Colonic mucosa (tissue), 4 donors: ENCODE measurements at regions not wholly inside any gene's neighbourhood (a gene's known extent, or its start where the extent isn't known, plus 50 kb on each side); places are given as distances from the start of the nearest gene placed in this dataset.

Experiments
- DNase-seq: peaks from one replicate; pipeline ENCODE4 v3.0.0-alpha.2; 2020
- H3K27ac ChIP-seq: fragments of 200-600 bp; one replicate; pipeline ENCODE4 v1.8.0; 2021
- H3K27me3 ChIP-seq: fragments of 200-600 bp; one replicate; pipeline ENCODE4 v1.8.0; 2021
- H3K36me3 ChIP-seq: fragments of 200-600 bp; one replicate; pipeline ENCODE4 v1.8.0; 2021
- H3K4me1 ChIP-seq: fragments of 200-600 bp; one replicate; pipeline ENCODE4 v1.8.0; 2021; ENCODE audit warnings: mild to moderate bottlenecking
- H3K4me3 ChIP-seq: fragments of 200-600 bp; one replicate; pipeline ENCODE4 v1.8.0; 2021
- H3K9ac ChIP-seq, 2 donors: one replicate each; pipeline ENCODE4 v1.7.0; 2013; ENCODE audit warnings: control low read depth in 2 of 2, low read depth in 2 of 2, low read length in 2 of 2
- H3K9me3 ChIP-seq: fragments of 200-600 bp; one replicate; pipeline ENCODE4 v1.8.0; 2021
- intact Hi-C: fragments of 100-400 bp; cut with DNase I; formaldehyde crosslinking; loops from one replicate; pipeline ENCODE4 v1.14.1; 2022
- TF ChIP-seq, protein P1 (sequence below): fragments of 200-600 bp; IDR thresholded peaks from one replicate; pipeline ENCODE4 v1.8.0; 2022; ENCODE audit warnings: antibody characterized with exemption, mild to moderate bottlenecking
- donor health status: healthy.
- donor health status: DM: no; HTN: no; CAD: no.
- donor health status: DM: no; HTN: no; CAD: no.

DNA sequence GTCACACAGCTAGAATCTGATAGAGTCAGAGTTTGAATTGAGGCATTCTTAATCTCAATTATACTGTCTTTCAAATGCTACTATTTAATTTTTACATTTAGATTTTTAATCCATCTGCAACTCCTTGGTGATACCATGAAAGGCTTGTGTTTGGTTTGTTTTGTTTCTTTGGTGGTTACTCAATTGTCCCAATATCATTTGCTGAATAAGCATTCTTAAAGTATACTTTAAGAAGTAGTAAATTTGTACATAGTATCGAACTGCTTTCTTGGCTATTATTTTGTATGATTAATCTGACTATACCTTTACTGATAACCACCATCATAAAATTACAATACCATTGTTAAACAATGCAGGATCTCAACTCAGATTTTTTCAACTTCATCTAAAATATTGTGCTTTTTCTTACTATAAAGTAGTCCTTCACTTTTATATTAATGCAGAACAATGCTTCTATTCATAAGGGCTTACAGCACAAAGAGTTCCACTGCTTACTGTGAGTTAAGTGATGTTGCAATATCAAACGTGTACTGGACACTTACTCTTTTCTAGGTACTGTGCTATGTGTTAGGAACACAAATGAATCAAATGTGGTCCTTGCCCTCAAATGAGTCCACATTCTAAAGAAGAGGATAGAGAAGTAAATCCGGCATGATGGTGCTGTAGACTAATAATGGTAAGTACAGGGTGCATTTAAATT is 111.2 kb upstream of the GRIA3 start:
- no peaks in the 10 kb centered on the region for H3K9me3 ChIP-seq
- TF ChIP-seq, protein P1, sequence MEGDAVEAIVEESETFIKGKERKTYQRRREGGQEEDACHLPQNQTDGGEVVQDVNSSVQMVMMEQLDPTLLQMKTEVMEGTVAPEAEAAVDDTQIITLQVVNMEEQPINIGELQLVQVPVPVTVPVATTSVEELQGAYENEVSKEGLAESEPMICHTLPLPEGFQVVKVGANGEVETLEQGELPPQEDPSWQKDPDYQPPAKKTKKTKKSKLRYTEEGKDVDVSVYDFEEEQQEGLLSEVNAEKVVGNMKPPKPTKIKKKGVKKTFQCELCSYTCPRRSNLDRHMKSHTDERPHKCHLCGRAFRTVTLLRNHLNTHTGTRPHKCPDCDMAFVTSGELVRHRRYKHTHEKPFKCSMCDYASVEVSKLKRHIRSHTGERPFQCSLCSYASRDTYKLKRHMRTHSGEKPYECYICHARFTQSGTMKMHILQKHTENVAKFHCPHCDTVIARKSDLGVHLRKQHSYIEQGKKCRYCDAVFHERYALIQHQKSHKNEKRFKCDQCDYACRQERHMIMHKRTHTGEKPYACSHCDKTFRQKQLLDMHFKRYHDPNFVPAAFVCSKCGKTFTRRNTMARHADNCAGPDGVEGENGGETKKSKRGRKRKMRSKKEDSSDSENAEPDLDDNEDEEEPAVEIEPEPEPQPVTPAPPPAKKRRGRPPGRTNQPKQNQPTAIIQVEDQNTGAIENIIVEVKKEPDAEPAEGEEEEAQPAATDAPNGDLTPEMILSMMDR: no peak
- H3K36me3 ChIP-seq: no peaks in the 10 kb centered on the region
- H3K27ac ChIP-seq: no peak overlapping the region
- no peak for DNase-seq
- intact Hi-C loops: no loop called here
- H3K4me1 ChIP-seq: no peaks in the 10 kb centered on the region
- H3K4me3 ChIP-seq: no peak overlapping the region
- no peak overlapping the region for H3K9ac ChIP-seq
- no peaks in the 10 kb centered on the region for H3K27me3 ChIP-seq

- intact Hi-C loops: no loop called here
- H3K27ac ChIP-seq: no peak overlapping the region
- no peak overlapping the region for H3K4me3 ChIP-seq
- no peaks in the 10 kb centered on the region for H3K4me1 ChIP-seq
- TF ChIP-seq, protein P1: no peak
- H3K9me3 ChIP-seq: no peaks in the 10 kb centered on the region
- H3K9ac ChIP-seq: no peak overlapping the region
- H3K27me3 ChIP-seq: no peaks in the 10 kb centered on the region
- H3K36me3 ChIP-seq: no peaks in the 10 kb centered on the region
- DNase-seq: no peak
Measured at GRCh38 chrX:123075947-123076561, 108.0 kb upstream of the GRIA3 start.

DNA sequence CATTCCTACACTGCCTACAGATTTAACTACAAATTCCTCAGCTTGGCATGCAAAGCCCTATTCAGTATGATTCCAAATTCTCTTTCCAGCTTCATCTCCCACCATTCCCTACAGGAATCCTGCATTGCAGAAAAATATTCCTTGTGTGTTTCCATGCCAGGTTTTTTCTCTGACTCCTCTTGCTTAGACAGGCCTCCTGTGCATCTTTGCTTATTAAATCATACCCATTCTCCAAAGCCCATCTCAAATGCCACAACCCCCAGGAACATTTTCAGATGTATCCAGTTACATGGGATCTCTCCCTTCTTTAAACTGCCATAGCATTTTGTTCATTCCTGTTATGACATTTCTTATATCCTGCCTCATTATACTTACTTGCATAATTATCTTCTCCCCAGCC is 106.4 kb upstream of the GRIA3 start:
- Histone ChIP-seq H3K36me3 (no peaks in the 10 kb centered on the region), H3K9ac (no peak overlapping the region), H3K4me1 (no peaks in the 10 kb centered on the region), H3K4me3 (no peak overlapping the region), H3K9me3 (no peaks in the 10 kb centered on the region), H3K27ac (no peak overlapping the region), H3K27me3 (no peaks in the 10 kb centered on the region)
- no peak for DNase-seq
- TF ChIP-seq, protein P1: no peak
- intact Hi-C loops: no loop called here

GRCh38 chrX:123080065-123080464 is 104.0 kb upstream of the GRIA3 start:
- no peak overlapping the region for H3K27ac ChIP-seq
- H3K9ac ChIP-seq: no peak overlapping the region
- no peak overlapping the region for H3K4me3 ChIP-seq
- intact Hi-C loops: no loop called here
- TF ChIP-seq, protein P1: no peak
- DNase-seq: no peak
- no peaks in the 10 kb centered on the region for H3K36me3 ChIP-seq
- no peaks in the 10 kb centered on the region for H3K27me3 ChIP-seq
- no peaks in the 10 kb centered on the region for H3K9me3 ChIP-seq
- no peaks in the 10 kb centered on the region for H3K4me1 ChIP-seq

DNA sequence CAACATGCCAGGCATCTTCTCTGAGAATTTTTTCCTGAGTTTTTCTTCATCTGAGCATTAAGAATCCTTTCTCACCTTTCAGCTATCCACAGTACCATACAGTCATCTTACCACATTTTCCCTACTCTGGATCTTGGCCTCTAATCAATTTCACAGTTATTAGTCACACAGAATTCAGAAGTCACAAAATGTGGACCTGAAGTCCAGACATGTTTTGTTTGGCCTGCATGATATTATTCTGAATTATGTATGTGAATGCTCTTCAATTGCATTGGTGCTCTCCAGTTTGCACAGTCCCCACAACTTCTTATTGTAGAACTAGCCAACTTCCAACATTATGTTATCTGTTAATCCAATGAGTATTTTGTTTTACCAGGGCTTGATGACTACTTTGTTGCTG is 102.3 kb upstream of the GRIA3 start:
- no peaks in the 10 kb centered on the region for H3K27me3 ChIP-seq
- no peaks in the 10 kb centered on the region for H3K36me3 ChIP-seq
- H3K4me1 ChIP-seq: no peaks in the 10 kb centered on the region
- H3K9ac ChIP-seq: no peak overlapping the region
- no peak overlapping the region for H3K27ac ChIP-seq
- no peaks in the 10 kb centered on the region for H3K9me3 ChIP-seq
- no peak for DNase-seq
- intact Hi-C loops: no loop called here
- no peak overlapping the region for H3K4me3 ChIP-seq
- TF ChIP-seq, protein P1: no peak
